ENCODE measurements at regions not wholly inside any gene's neighbourhood (a gene's known extent, or its start where the extent isn't known, plus 50 kb on each side); places are given as distances from the start of the nearest gene placed in this dataset.
"Not testable (repeated sequence)": the region's sequence is repeated elsewhere in the genome, so short reads cannot be mapped to it uniquely, and the experiment has no call there.

- not testable (repeated sequence) for TF ChIP-seq CTCF, POLR2A (IDR thresholded peaks at IDR 0.05)
Observed at GRCh38 chr12:131658605-131659004, 52.3 kb upstream of the SFSWAP start.

Data from esophagus squamous epithelium (tissue), 4 donors.